Activated CD4-positive, alpha-beta T cell treated with anti-CD3 and anti-CD28 coated beads, Interleukin-2, amount 50 U/mL, for 48 hours (primary cell): ENCODE measurements at regions not wholly inside any gene's neighbourhood (a gene's known extent, or its start where the extent isn't known, plus 50 kb on each side); places are given as distances from the start of the nearest gene placed in this dataset.

Source experiments
- DNase-seq, 2 experiments: peaks; one replicate each; pipeline ENCODE4 v3.0.0-alpha.2; 2020

- no peak for DNase-seq
Observed at GRCh38 chr4:65102419-65102818, 567.9 kb downstream of the EPHA5 start.

GRCh38 chr4:65096630-65097029 lies 573.7 kb downstream of the EPHA5 start:
- DNase-seq, result no peak

- DNase-seq, result no peak
Observed at GRCh38 chr4:65089666-65090065, 580.6 kb downstream of the EPHA5 start.

GRCh38 chr4:65083076-65083475 lies 587.2 kb downstream of the EPHA5 start:
- no peak for DNase-seq

GRCh38 chr4:65071564-65071963 lies 598.7 kb downstream of the EPHA5 start:
- DNase-seq, result no peak

GRCh38 chr4:65069177-65069576 lies 601.1 kb downstream of the EPHA5 start:
- no peak for DNase-seq

- DNase-seq, result no peak
Observed at GRCh38 chr4:65066106-65066505, 604.2 kb downstream of the EPHA5 start.

GRCh38 chr4:65063601-65064000 lies 606.7 kb downstream of the EPHA5 start:
- no peak for DNase-seq

GRCh38 chr4:65050786-65051185 lies 619.5 kb downstream of the EPHA5 start:
- no peak for DNase-seq

- DNase-seq, result no peak
Observed at GRCh38 chr4:65046192-65047133, 623.8 kb downstream of the EPHA5 start.

- no peak for DNase-seq
Observed at GRCh38 chr4:65033899-65034298, 624.6 kb upstream of the TECRL start.

- no peak for DNase-seq
Observed at GRCh38 chr4:65028592-65028991, 619.3 kb upstream of the TECRL start.

GRCh38 chr4:65023883-65024670 lies 614.8 kb upstream of the TECRL start:
- no peak for DNase-seq

GRCh38 chr4:65023081-65023480 lies 613.8 kb upstream of the TECRL start:
- no peak for DNase-seq

GRCh38 chr4:65021737-65022136 lies 612.5 kb upstream of the TECRL start:
- DNase-seq, result no peak

GRCh38 chr4:65021149-65021548 lies 611.9 kb upstream of the TECRL start:
- DNase-seq, result no peak

GRCh38 chr4:65019775-65020174 lies 610.5 kb upstream of the TECRL start:
- DNase-seq, result no peak

GRCh38 chr4:65018313-65018712 lies 609.1 kb upstream of the TECRL start:
- DNase-seq, result no peak

GRCh38 chr4:65014078-65014477 lies 604.8 kb upstream of the TECRL start:
- DNase-seq, result no peak

GRCh38 chr4:65007841-65008439 lies 598.7 kb upstream of the TECRL start:
- DNase-seq, result no peak

- DNase-seq, result no peak
Observed at GRCh38 chr4:64975177-64975576, 565.9 kb upstream of the TECRL start.

GRCh38 chr4:64969081-64969480 lies 559.8 kb upstream of the TECRL start:
- DNase-seq, result no peak

- DNase-seq, result no peak
Observed at GRCh38 chr4:64967286-64967685, 558.0 kb upstream of the TECRL start.

- no peak for DNase-seq
Observed at GRCh38 chr4:64960516-64960915, 551.3 kb upstream of the TECRL start.
